ENCODE measurements at regions not wholly inside any gene's neighbourhood (a gene's known extent, or its start where the extent isn't known, plus 50 kb on each side); places are given as distances from the start of the nearest gene placed in this dataset.

DNA sequence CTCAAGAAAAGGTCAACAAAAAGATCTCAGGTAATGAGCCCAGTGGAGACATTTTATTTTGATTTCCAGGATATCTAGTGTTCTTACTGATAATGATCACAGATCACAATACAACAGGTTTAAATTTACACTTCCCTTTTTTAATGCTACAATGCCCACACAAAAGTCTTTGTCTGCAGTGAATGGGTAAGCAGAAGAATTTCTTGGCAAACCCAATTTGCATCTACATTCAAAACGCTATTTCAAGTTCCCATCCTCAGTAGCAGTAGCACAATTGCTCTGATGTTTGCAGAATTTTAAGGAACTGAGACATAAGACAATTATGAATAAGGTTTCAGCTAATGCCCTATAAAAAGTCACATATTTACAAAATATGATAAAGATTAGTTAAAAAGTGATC lies 929.4 kb upstream of the PIK3C3 start:
- Histone ChIP-seq H3K14ac (ENCODE audit: low read length in 2 of 2) (no peak overlapping the region), H3K36me3 (ENCODE audit: control insufficient read depth in 1 of 2, insufficient read depth in 2 of 2, low read depth in 1 of 2, low read length in 2 of 2) (no peaks in the 10 kb centered on the region), H3K4me3 (ENCODE audit: insufficient read depth in 1 of 2, low read depth in 1 of 2, low read length in 2 of 2) (no peak overlapping the region), H3K23ac (ENCODE audit: low read length in 2 of 2) (no peak overlapping the region), H3K4me1 (ENCODE audit: control insufficient read depth, insufficient read depth, low read depth, low read length) (no peaks in the 10 kb centered on the region), H2BK15ac (ENCODE audit: low read depth, poor library complexity, severe bottlenecking) (no peak overlapping the region), H2AK5ac (ENCODE audit: low read length, severe bottlenecking) (no peak overlapping the region), H3K9ac (ENCODE audit: low read length) (no peak overlapping the region), H2BK120ac (ENCODE audit: low read depth, low read length) (no peak overlapping the region), H2BK12ac (ENCODE audit: low read length in 2 of 2) (no peak overlapping the region), H3K27ac (ENCODE audit: low read length, poor library complexity, severe bottlenecking) (no peak overlapping the region), H2AFZ (ENCODE audit: low read depth, low read length) (no peak overlapping the region), H3K4ac (ENCODE audit: low read depth in 1 of 2, low read length in 2 of 2) (no peak overlapping the region), H4K8ac (ENCODE audit: low read length) (no peak overlapping the region), H3K27me3 (ENCODE audit: control insufficient read depth in 1 of 2, insufficient read depth in 1 of 2, low read length in 2 of 2) (no peaks in the 10 kb centered on the region), H3K9me3 (ENCODE audit: control insufficient read depth, low read length) (no peaks in the 10 kb centered on the region), H3K79me1 (replicated peaks; ENCODE audit: low read length, poor library complexity, severe bottlenecking) (no peaks in the 10 kb centered on the region), H3K18ac (ENCODE audit: low read depth in 1 of 2, low read length in 2 of 2) (no peak overlapping the region), H4K91ac (ENCODE audit: low read length) (no peak overlapping the region), H2BK5ac (ENCODE audit: low read depth, low read length, poor library complexity, severe bottlenecking) (no peak overlapping the region), H3K4me2 (ENCODE audit: low read length, poor library complexity, severe bottlenecking) (no peak overlapping the region)
- 83% methylated on average over 1 of the region's 1 CpG for WGBS
- DNase-seq = no peak

DNA sequence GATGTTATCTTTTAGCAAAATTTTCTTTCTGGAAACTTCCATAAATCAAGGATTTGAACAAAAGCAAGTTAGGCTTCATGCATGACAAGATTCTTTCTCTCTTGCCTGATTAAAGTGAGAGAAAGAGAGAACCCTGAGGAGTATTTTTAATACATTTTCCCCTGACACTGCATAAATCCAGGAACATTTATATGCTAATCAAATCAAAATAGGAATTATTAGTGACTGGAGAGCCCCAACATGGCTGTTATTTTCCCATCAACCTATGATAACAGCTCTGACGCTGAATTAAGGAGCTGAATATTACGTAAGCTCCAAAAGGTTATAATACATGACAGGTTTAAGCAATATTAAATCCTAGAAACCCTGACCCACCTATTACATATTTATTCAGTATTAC lies 930.2 kb upstream of the PIK3C3 start:
- no peaks in the 10 kb centered on the region for H3K9me3 ChIP-seq (ENCODE audit: control insufficient read depth, low read length)
- no peak overlapping the region for H3K4me2 ChIP-seq (ENCODE audit: low read length, poor library complexity, severe bottlenecking)
- H3K27me3 ChIP-seq (ENCODE audit: control insufficient read depth in 1 of 2, insufficient read depth in 1 of 2, low read length in 2 of 2) = no peaks in the 10 kb centered on the region

DNA sequence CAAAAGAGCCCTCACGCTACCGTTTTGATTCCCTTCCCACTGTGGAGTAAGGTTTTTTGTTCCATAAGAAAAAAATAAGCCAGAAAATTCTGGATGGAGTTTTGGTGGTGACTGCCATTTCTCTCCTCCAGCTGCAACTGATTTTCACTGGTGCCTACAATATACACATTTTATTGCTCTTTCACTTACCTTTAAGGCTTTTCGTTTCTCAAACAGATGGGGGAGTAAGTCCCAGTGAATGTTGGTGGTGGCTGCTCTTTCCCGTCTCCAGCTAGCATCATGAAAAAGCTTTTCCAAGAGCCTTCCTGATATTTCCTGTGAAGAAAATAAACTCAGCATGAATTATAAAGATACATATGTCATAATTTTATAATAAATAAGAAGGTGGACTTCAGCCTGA lies 932.5 kb upstream of the PIK3C3 start:
- H2AFZ ChIP-seq (ENCODE audit: low read depth, low read length) = no peak overlapping the region
- no peak overlapping the region for H3K18ac ChIP-seq (ENCODE audit: low read depth in 1 of 2, low read length in 2 of 2)
- no peaks in the 10 kb centered on the region for H3K79me1 ChIP-seq (replicated peaks; ENCODE audit: low read length, poor library complexity, severe bottlenecking)
- H2BK120ac ChIP-seq (ENCODE audit: low read depth, low read length) = no peak overlapping the region
- H3K23ac ChIP-seq (ENCODE audit: low read length in 2 of 2) = no peak overlapping the region
- no peaks in the 10 kb centered on the region for H3K4me1 ChIP-seq (ENCODE audit: control insufficient read depth, insufficient read depth, low read depth, low read length)
- no peak overlapping the region for H4K91ac ChIP-seq (ENCODE audit: low read length)
- no peak overlapping the region for H2AK5ac ChIP-seq (ENCODE audit: low read length, severe bottlenecking)
- H3K4me2 ChIP-seq (ENCODE audit: low read length, poor library complexity, severe bottlenecking) = no peak overlapping the region
- no peaks in the 10 kb centered on the region for H3K27me3 ChIP-seq (ENCODE audit: control insufficient read depth in 1 of 2, insufficient read depth in 1 of 2, low read length in 2 of 2)
- no peak overlapping the region for H3K4ac ChIP-seq (ENCODE audit: low read depth in 1 of 2, low read length in 2 of 2)
- H3K9me3 ChIP-seq (ENCODE audit: control insufficient read depth, low read length) = peaks cover 12% of the 10 kb centered on the region
- no peak for DNase-seq
- no peak overlapping the region for H2BK15ac ChIP-seq (ENCODE audit: low read depth, poor library complexity, severe bottlenecking)
- no peak overlapping the region for H2BK5ac ChIP-seq (ENCODE audit: low read depth, low read length, poor library complexity, severe bottlenecking)
- no peak overlapping the region for H3K9ac ChIP-seq (ENCODE audit: low read length)
- H3K4me3 ChIP-seq (ENCODE audit: insufficient read depth in 1 of 2, low read depth in 1 of 2, low read length in 2 of 2) = no peak overlapping the region
- no peak overlapping the region for H3K14ac ChIP-seq (ENCODE audit: low read length in 2 of 2)
- no peaks in the 10 kb centered on the region for H3K36me3 ChIP-seq (ENCODE audit: control insufficient read depth in 1 of 2, insufficient read depth in 2 of 2, low read depth in 1 of 2, low read length in 2 of 2)
- no peak overlapping the region for H3K27ac ChIP-seq (ENCODE audit: low read length, poor library complexity, severe bottlenecking)
- WGBS = no CpG with 5 or more reads among the region's 4 CpGs
- H2BK12ac ChIP-seq (ENCODE audit: low read length in 2 of 2) = no peak overlapping the region
- no peak overlapping the region for H4K8ac ChIP-seq (ENCODE audit: low read length)

More for the DNA sequence above, 930.2 kb upstream of the PIK3C3 start:
- H3K23ac ChIP-seq (ENCODE audit: low read length in 2 of 2) = no peak overlapping the region
- no peak overlapping the region for H2AFZ ChIP-seq (ENCODE audit: low read depth, low read length)
- no peak overlapping the region for H4K8ac ChIP-seq (ENCODE audit: low read length)
- no peak overlapping the region for H3K4me3 ChIP-seq (ENCODE audit: insufficient read depth in 1 of 2, low read depth in 1 of 2, low read length in 2 of 2)
- H3K4me1 ChIP-seq (ENCODE audit: control insufficient read depth, insufficient read depth, low read depth, low read length) = no peaks in the 10 kb centered on the region
- no peak overlapping the region for H3K4ac ChIP-seq (ENCODE audit: low read depth in 1 of 2, low read length in 2 of 2)
- no peak overlapping the region for H3K27ac ChIP-seq (ENCODE audit: low read length, poor library complexity, severe bottlenecking)
- no peak overlapping the region for H4K91ac ChIP-seq (ENCODE audit: low read length)
- H3K79me1 ChIP-seq (replicated peaks; ENCODE audit: low read length, poor library complexity, severe bottlenecking) = no peaks in the 10 kb centered on the region
- no CpG with 5 or more reads among the region's 2 CpGs for WGBS
- H2BK5ac ChIP-seq (ENCODE audit: low read depth, low read length, poor library complexity, severe bottlenecking) = no peak overlapping the region
- H3K18ac ChIP-seq (ENCODE audit: low read depth in 1 of 2, low read length in 2 of 2) = no peak overlapping the region
- no peak overlapping the region for H2BK15ac ChIP-seq (ENCODE audit: low read depth, poor library complexity, severe bottlenecking)
- H2BK120ac ChIP-seq (ENCODE audit: low read depth, low read length) = no peak overlapping the region
- H3K14ac ChIP-seq (ENCODE audit: low read length in 2 of 2) = no peak overlapping the region
- H2BK12ac ChIP-seq (ENCODE audit: low read length in 2 of 2) = no peak overlapping the region
- no peaks in the 10 kb centered on the region for H3K36me3 ChIP-seq (ENCODE audit: control insufficient read depth in 1 of 2, insufficient read depth in 2 of 2, low read depth in 1 of 2, low read length in 2 of 2)
- no peak overlapping the region for H3K9ac ChIP-seq (ENCODE audit: low read length)
- H2AK5ac ChIP-seq (ENCODE audit: low read length, severe bottlenecking) = no peak overlapping the region
- no peak for DNase-seq

DNA sequence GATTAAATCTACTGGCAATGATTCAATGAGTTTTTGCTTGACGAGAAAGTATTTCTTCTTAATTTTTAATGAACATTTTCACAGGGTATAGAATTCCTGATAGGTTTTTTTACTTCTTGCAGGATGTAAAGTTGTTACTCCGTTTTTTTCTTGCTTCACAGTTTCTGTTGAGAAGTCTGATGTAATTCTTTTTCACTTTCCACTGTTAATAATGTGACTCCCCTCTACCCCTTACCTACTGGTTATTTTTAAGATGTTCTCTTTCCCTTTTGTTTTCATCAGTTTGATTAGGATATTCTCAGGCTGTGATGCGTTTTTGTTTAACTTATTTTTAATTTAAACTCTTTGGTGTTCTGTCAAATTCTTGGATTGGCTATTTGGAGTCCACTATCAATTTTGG lies 933.9 kb upstream of the PIK3C3 start:
- Histone ChIP-seq H2BK5ac (ENCODE audit: low read depth, low read length, poor library complexity, severe bottlenecking) (no peak overlapping the region), H3K27ac (ENCODE audit: low read length, poor library complexity, severe bottlenecking) (no peak overlapping the region), H2AFZ (ENCODE audit: low read depth, low read length) (no peak overlapping the region), H3K79me1 (replicated peaks; ENCODE audit: low read length, poor library complexity, severe bottlenecking) (no peaks in the 10 kb centered on the region), H3K4me3 (ENCODE audit: insufficient read depth in 1 of 2, low read depth in 1 of 2, low read length in 2 of 2) (no peak overlapping the region), H3K4me2 (ENCODE audit: low read length, poor library complexity, severe bottlenecking) (no peak overlapping the region), H2AK5ac (ENCODE audit: low read length, severe bottlenecking) (no peak overlapping the region), H3K36me3 (ENCODE audit: control insufficient read depth in 1 of 2, insufficient read depth in 2 of 2, low read depth in 1 of 2, low read length in 2 of 2) (no peaks in the 10 kb centered on the region), H3K9ac (ENCODE audit: low read length) (no peak overlapping the region), H3K23ac (ENCODE audit: low read length in 2 of 2) (no peak overlapping the region), H2BK120ac (ENCODE audit: low read depth, low read length) (no peak overlapping the region), H4K8ac (ENCODE audit: low read length) (no peak overlapping the region), H4K91ac (ENCODE audit: low read length) (no peak overlapping the region), H3K14ac (ENCODE audit: low read length in 2 of 2) (no peak overlapping the region), H3K18ac (ENCODE audit: low read depth in 1 of 2, low read length in 2 of 2) (no peak overlapping the region), H3K4ac (ENCODE audit: low read depth in 1 of 2, low read length in 2 of 2) (no peak overlapping the region), H2BK15ac (ENCODE audit: low read depth, poor library complexity, severe bottlenecking) (no peak overlapping the region), H3K9me3 (ENCODE audit: control insufficient read depth, low read length) (peaks cover 13% of the 10 kb centered on the region), H3K4me1 (ENCODE audit: control insufficient read depth, insufficient read depth, low read depth, low read length) (no peaks in the 10 kb centered on the region), H3K27me3 (ENCODE audit: control insufficient read depth in 1 of 2, insufficient read depth in 1 of 2, low read length in 2 of 2) (no peaks in the 10 kb centered on the region), H2BK12ac (ENCODE audit: low read length in 2 of 2) (no peak overlapping the region)
- DNase-seq = no peak
- no CpG with 5 or more reads among the region's 3 CpGs for WGBS
